Prostate gland (tissue), 1 donor: ENCODE measurements at regions not wholly inside any gene's neighbourhood (a gene's known extent, or its start where the extent isn't known, plus 50 kb on each side); places are given as distances from the start of the nearest gene placed in this dataset.
"Not testable (repeated sequence)": the region's sequence is repeated elsewhere in the genome, so short reads cannot be mapped to it uniquely, and the experiment has no call there.

Source experiments
- POLR2A ChIP-seq: fragments of 450-650 bp; IDR thresholded peaks from one replicate; pipeline ENCODE4 v1.6.1; 2016; ENCODE audit warnings: antibody characterized with exemption, mild to moderate bottlenecking
- POLR2AphosphoS5 ChIP-seq: sonication (generic); formaldehyde crosslinking; IDR thresholded peaks from one replicate; pipeline ENCODE4 v1.6.1; 2017; ENCODE audit warnings: antibody characterized with exemption

- TF ChIP-seq POLR2A, POLR2AphosphoS5: not testable (repeated sequence)
These were observed 66.2 kb downstream of the SYT15 start for GRCh38 chr10:46645110-46645509.
